GM18499 (cell line): ENCODE measurements at regions not wholly inside any gene's neighbourhood (a gene's known extent, or its start where the extent isn't known, plus 50 kb on each side); places are given as distances from the start of the nearest gene placed in this dataset.

Source experiments
- ATAC-seq: cut with Tn5 transposase; IDR thresholded peaks from one replicate; pipeline ENCODE4 v1.9.1; 2021; ENCODE audit warnings: moderate number of reproducible peaks; ENCODE audit not compliant: insufficient read depth, unreplicated experiment

DNA sequence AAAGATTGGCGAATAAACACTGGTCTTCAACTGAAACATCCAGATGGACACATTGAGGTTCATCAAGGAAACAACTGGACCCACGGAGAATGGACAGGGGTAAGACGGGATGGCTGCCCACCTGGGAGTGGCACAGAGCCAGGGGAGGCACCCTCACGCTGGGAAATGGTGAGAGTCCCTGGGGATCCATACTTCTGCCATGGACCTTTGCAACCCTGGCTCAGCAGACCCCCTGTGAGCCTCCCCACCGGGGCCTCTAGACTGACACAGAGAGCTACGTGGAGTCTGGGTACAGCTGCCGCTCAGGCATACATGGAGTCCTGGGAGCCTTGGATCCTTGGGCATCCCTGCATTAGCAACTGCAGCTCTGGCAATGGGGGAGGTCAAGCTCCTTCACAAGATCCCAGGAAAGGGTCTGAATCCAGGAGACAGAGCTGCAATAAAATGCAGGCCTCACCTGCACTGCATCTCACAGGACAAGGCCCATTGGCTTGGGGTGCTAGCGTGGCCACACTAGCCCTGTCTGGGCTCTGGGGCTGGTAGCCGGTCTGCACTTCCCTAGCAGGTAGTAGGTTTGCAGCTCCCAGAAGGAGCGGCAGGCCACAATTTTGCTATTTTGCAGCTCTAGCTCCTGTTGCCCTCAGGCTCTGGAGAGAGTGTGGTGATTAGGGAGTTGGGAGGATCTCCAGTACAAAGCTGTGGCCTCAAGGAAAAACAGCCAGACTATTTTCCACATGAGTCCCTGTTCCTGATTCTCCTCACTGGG lies 496.4 kb upstream of the LRRC4C start:
- ATAC-seq, result no peak

DNA sequence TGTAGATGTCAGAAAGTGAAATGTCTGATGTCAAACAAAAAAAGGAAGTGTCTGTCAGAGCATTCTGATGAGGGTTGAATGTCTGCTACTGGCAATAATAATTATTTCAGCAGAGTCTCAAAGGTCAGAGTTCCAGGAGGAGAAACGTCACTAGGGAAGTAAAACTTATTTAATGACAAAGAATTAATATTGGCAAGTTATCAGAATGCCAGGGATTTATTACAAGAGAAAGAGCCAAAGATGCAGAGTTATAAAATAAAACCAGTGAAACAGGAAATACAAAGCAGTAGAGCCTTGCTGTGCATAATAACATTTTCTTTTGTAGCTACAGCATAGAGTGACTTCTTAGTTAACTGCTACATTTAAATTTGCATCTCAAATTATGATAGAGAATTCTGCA lies 504.0 kb upstream of the LRRC4C start:
- no peak for ATAC-seq

DNA sequence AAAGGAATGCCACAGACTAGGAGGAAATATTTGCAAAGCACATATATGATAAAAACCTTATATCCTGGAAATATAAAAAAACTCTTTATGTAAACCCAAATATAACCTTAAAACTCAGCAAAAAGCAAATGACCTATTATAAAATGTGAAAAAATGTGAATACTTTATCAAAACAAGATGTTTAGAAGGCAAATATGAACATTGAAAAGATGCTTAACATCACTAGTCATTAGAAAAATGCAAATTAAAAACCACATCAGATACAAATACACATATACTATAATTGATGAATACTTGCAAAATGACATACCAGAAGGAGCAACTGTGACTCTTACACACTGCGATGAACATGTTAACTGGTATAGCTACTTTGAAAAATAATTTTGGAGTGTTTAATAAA lies 511.2 kb upstream of the LRRC4C start:
- no peak for ATAC-seq

DNA sequence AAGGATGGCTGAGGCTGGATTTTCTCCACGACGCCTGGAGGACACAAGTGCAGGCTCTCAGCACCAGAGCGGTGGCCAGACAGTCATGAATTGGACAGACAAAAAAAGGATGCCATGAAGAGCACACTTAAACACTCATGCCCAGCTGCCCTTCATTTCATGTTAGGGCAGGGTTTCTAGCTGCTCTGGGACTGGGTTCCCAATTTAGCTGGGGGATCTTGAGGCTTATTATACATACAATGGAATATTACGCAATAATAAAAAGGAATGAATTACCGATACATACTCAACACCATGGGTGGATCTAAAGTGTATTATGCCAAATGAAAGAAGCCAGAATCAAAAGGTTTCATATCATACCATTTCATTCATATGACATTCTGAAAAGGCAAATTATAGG lies 512.1 kb upstream of the LRRC4C start:
- no peak for ATAC-seq

DNA sequence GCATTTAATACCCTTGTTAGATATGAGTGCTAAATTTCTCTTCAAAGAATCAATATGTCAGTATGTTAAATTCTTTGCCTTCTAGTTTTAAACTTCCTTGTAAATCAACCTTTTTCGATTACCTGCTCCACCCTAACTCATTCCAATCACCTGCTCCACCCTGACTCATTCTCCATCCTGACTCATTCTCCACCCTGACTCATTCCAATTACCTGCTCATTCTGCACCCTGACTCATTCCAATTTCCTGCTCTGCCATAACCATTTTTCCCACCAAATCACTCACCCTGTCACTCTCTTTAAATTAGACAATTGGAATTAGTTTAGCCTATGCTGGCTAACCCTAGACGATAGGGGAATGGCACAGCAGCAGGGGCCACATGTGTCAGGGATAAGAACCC lies 519.5 kb upstream of the LRRC4C start:
- no peak for ATAC-seq

DNA sequence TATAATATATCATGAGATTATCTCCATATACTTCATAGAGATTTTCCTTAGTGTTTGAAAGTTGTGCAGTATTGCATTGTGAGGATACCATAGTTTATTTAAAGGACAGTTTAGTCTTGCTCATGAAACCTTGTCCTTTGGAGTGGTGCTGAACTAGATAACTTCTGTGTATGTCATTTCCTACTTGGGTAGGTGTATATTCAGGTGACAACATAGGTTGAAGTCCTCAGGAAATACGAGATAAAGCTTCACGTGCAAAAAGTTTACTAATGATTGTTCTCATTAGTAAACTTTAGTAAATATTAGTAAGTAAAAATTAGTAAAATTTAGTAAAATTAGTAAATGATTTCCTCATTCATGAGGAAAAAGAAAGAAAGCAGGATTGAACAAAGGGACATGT lies 521.3 kb upstream of the LRRC4C start:
- ATAC-seq, result no peak

DNA sequence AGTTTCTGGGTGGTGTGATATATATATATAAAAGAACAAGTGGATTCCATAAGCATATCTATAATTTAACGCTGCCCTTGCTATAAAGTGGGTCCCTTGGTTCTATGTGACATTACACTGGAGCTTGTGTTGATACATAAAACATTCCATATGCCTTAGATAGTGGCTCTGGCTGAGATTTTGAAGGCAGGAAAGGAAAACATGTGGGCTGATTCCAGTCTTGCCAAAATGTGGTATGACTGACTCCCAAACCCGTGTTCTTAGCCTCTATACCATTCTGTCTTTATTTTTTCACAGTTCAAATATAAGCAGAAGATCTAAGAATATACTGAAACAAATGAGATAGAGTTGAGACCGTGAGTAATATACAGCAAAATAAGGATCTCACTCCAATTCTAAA lies 522.8 kb upstream of the LRRC4C start:
- ATAC-seq, result no peak

DNA sequence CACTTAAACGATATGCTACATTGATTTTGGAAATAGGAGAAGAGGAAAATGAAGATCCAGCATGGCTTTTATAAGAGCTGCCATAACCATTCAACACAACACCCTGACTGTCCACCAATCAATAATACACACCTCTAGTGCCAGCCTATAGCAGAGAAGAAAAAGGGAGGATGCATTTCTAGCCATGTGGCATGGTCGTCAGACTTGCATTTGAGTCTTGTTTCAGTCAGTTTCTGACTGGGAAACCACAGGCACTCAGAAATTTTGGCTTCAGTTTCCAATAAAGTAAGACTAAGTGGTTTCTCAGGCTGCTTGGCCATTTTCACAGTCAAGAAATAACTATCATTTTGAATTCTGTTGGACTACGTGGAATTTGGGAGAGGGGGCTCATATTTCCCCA lies 523.5 kb upstream of the LRRC4C start:
- no peak for ATAC-seq

DNA sequence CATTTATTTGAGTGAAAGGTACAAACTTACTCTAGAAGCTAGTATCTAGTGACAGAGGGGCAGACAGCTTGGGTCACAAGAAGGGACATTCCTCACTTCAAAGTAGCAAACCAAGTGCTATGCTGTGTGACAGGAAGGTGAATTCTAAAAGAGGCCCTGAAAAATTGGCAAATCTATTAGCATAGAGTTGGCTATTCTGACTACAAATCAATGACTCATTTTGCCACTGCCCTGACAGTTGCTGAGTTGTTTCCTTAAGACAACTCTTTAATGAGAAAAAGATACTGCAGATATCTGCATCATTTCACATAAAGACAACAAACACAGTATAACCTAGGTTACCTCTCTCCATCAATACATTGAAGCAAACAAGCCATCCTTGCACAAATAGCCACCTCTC lies 524.0 kb upstream of the LRRC4C start:
- ATAC-seq, result no peak

DNA sequence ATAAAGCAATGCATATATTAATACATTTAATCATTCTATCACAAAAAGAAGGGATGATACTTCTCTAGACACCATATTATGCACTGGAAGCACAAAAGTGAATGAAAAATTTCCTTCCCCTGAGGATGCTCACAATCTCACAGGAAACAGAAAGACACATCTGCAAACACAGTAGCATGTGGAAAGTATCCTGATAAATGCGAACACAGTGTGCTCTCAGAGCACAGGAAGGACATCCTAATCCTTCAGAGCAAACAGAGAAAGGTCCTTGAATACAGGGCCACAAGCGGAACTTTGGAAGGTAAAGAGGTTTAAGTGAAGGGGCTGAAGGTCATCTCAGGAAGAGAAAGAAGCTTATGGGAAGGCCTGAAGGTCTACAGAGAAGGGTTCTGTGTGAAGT lies 524.6 kb upstream of the LRRC4C start:
- ATAC-seq, result no peak

DNA sequence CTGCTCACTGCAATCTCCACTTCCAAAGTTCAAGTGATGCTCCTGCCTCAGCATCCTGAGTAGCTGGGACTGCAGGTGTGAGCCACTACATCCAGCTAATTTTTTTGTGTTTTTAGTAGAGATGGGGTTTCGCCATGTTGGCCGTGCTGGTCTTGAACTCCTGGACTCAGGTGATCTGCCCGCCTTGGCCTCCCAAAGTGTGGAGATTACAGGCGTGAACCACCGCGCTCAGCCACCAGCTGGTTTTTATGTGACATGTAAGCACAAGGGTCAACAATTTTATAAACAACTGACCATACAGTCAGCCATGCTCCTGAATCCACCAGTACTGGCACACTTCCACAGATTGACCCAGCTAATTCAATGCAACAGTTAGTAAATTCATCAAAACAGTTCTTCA lies 526.3 kb upstream of the LRRC4C start:
- no peak for ATAC-seq

DNA sequence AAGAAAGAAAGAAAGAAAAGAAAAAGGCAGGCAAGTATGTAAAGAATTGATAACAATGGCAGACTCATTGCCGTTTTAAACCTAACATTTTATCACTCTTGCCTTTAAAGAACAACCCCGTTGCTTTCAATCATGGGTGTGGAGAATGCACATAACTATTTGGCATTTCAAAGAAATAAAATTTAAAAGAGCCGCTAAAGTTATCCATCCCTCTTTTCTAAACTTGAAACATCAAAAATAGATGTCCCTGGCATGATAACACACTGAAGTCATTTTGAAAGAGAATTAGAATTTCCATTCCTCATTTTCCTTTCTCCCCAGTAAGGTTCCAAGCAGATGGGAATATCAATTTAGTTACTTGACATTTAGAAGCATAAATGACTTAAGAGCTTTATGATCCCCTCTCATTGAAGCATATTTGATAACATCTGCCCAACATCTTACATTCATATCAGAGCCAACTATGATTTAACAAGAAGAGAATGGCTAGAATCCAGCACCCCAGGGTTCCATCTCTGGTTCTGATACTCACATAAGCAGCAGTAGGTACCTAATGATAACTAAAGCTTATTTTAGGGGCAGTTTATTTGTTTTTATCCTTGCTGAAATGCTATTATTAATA lies 529.6 kb upstream of the LRRC4C start:
- no peak for ATAC-seq

DNA sequence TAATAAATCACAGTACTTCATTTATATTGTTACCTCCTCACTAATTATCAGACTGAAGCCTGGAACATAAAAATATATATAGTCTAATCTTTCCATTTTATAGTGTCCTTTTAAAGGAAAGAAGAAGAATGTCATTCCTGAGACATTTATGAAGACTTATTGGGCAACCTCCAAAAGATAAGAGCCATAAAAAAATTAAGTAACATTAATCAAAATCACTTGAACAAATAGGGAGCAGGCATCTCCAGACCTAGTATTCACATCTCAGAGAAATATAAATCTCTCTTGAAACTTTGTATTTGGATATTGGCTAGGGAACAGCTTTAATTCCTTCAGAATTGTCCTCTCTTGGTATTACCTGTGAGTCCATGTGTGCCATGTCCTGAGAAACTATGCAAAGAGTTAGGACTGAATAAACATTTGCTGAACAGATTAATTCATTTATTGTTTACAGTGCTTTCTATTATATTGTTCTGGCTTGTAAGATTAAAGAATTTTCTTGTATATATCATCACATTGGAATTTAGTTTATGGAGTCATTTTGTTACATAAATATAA lies 530.5 kb upstream of the LRRC4C start:
- ATAC-seq, result no peak

DNA sequence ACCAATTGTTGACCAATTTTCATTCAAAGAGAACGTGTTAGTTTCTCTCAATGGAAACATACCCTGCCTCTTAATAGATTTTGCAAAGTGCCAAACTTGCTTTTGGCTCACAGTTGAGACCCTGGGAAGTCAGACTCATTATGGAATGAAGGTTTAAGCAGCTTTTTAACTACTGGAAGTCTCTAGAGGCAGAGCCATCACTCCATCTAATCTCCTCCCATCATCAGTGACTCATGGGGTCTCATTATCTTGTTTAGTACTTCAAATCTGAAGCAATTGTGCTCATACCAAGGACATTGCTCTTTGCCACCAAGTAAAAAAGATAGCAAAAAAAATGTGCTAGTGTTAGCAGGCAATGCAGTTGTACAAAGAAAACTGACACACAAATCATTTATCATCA lies 537.1 kb upstream of the LRRC4C start:
- ATAC-seq, result no peak

DNA sequence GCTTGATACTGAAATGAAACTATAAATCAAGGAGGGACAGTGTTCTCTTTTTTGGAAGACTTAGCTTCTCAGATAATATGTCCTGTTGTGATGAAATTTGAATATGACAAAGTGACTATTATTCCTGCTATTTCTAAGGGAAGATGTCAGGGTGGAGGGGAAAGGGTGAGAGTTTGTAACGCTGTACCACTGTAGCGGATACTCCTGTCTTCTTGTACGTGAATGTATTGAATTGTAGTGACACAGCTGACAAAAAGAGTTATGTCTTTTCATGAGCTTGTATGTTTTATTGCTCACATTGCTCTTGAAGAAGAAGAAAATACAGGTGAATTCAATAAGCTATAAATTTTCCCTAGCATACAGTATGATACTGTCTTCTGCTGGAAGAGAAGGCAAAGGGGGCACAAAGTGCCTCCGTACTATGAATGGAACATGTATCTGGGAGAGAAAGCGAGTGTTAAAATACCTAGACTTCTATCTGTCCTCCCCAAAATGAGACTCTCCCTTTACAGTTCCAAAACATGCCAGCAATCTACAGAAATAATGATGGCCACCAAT lies 538.5 kb upstream of the LRRC4C start:
- no peak for ATAC-seq

DNA sequence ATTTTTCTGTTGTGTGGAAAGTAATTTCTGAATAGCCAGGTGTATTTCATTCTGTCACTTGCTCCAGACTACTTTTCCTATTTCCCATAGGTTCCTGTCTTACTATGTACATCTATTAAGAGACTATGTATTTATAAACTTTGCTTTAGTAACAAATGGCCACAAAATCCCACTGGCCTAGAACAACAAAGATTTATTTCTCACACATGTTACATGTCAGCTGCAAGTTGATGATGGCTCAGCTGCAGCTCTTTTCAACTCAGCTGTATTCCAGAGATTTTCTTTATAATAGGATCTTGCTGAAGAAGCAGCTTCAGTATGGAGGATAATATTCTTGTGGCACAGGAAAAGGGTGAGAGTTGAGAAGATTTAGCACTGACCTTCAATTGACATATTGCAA lies 539.6 kb upstream of the LRRC4C start:
- no peak for ATAC-seq

DNA sequence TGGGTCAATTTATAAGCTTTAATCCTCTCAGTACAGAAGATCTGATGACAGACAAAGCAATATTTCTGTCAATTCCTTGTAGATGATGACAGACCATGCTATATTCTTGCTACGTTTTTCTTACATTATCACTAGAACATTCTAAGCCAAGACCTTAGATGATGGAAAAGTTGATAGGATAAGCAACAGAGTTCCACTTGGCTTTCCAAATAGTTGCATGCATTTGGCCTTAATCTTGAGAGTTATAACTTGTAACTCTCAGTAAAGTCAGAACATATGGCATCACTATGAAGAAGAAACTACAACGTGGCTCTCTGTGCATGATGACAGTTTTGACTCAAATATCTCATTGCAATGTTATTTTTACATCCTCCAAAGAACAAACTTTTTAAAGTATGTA lies 544.3 kb upstream of the LRRC4C start:
- ATAC-seq, result no peak

DNA sequence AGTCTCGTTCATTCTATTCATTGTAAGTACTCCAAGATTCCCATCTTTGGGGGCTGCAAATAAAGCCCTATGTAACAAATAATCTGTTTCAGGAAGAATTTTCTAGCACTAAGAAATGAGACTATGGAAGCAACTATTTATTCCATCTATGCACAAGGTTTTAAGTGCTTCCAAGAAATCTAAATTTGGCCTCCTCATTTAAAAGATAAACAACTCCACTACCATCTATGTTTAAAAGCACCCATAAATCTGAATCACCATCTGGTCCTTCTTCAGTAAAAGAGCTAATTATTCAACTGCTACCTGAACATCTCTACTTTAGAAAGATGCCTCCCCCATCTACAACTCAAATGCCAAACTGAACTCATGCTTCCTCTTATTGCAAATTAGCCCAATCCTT lies 547.3 kb upstream of the LRRC4C start:
- ATAC-seq, result no peak

DNA sequence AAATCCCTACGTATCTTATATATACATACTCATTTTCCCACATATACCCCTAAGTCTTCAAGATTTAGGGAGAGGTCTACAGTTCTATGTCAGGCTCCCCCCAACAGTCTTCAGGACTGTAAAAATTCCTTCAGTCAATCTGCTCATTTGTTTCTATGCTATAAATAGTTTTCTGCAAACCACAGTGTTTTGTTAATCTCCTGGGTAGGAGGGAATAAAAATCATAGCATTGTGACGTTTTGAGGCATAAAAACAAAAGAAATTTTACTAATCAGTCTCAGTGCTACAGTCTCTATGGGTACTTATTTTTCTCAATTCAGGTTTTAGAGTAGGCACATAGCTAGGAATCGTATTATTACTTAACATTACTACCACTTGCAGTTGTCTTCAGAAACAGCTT lies 552.8 kb upstream of the LRRC4C start:
- no peak for ATAC-seq

DNA sequence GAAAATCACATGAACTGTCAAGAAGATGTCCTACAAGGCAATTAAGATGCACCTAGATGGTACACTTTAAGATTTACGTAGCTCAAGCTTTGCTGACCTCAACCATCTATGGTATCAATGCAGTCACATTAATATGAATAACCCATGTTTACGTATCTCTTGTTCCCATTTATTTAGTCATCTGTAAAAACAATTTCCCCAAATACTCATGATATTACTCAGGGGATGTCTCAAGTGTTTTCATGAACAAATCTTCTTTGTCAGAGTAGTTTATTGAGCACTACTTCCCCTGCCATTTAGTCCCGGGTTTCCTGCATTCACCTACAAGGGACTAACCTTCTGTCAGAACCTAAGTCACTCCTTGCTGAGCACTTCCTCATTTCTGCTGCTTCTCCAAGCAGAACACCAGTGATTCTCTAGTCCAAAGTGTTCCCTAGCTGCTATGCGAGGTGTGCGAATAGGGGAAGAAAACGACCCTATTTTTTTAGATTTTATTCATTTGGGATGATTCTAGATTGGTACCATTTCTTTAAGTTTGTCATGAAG lies 554.3 kb upstream of the LRRC4C start:
- no peak for ATAC-seq

DNA sequence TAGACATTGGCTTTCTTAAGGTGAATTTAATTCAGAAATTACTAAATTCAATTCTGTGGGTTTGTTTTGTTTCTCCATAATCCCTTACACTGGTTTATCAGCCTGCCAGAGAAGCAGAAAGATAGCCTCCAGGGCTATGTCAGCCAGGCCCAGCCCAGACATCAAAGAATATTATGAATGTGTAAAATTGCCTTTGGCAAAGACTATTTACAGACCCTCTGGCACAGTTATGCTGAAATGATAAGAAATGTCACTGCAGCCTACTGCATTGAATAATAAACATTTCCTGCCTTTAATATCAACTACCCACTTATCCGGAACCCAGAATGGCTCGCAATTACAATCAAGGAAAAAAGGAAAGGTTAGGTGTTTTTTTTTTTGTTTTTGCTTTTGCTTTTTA lies 562.5 kb upstream of the LRRC4C start:
- no peak for ATAC-seq
